ENCODE measurements at regions not wholly inside any gene's neighbourhood (a gene's known extent, or its start where the extent isn't known, plus 50 kb on each side); places are given as distances from the start of the nearest gene placed in this dataset.

- H3K27ac Mint-ChIP-seq, result no peak overlapping the region
- Histone ChIP-seq H2AFZ (no peak overlapping the region), H3K27ac (ENCODE audit: low read depth) (no peak overlapping the region)
These were observed 1042.2 kb downstream of the DIAPH3 start for GRCh38 chr13:59121507-59121906.

More at GRCh38 chr13:59121507-59121906, 1042.2 kb downstream of the DIAPH3 start:
- no peak overlapping the region for H3K4me2 ChIP-seq
- no peaks in the 10 kb centered on the region for H3K9me3 Mint-ChIP-seq
- peaks cover 3% of the 10 kb centered on the region; the same call in 1 of the 3 replicates for H3K4me1 Mint-ChIP-seq
- no peaks in the 10 kb centered on the region for H3F3A ChIP-seq (replicated peaks; ENCODE audit: low read depth)
- no peaks in the 10 kb centered on the region for H3K36me3 ChIP-seq (ENCODE audit: insufficient read depth)
- H3K4me3 Mint-ChIP-seq, result no peak overlapping the region
- H4K20me1 ChIP-seq (replicated peaks; ENCODE audit: insufficient read depth), result no peaks in the 10 kb centered on the region
- no peaks in the 10 kb centered on the region for H3K27me3 ChIP-seq (ENCODE audit: insufficient read depth)
- ATAC-seq (no peak), DNase-seq (ENCODE audit: low spot score) (no peak)
- no peaks in the 10 kb centered on the region for H3K9me2 ChIP-seq (ENCODE audit: insufficient read depth)
- no peaks in the 10 kb centered on the region for H3K4me1 ChIP-seq (ENCODE audit: insufficient read depth)
- no peaks in the 10 kb centered on the region for H3K27me3 Mint-ChIP-seq (ENCODE audit: insufficient read depth, low read depth, poor library complexity)
- H3K4me3 ChIP-seq, result no peak overlapping the region
- no peaks in the 10 kb centered on the region for H3K79me2 ChIP-seq (replicated peaks; ENCODE audit: insufficient read depth)
- H3K36me3 Mint-ChIP-seq (ENCODE audit: low read depth), result no peaks in the 10 kb centered on the region
- TF ChIP-seq NANOG (IDR thresholded peaks at IDR 0.05; ENCODE audit: borderline replicate concordance) (no peak), CREB1 (CRISPR knock-in tag; IDR thresholded peaks at IDR 0.05; ENCODE audit: low read depth) (no peak), EZH2phosphoT487 (IDR thresholded peaks at IDR 0.05; ENCODE audit: unreplicated experiment) (no peak), JUNB (IDR thresholded peaks at IDR 0.05; ENCODE audit: unreplicated experiment) (no peak), ETS1 (IDR thresholded peaks at IDR 0.05) (no peak), STAT1 (IDR thresholded peaks at IDR 0.05; ENCODE audit: unreplicated experiment) (no peak), ZNF462 (CRISPR knock-in tag; IDR thresholded peaks at IDR 0.05) (no peak), ZNF114 (CRISPR knock-in tag; IDR thresholded peaks at IDR 0.05) (no peak), POLR2AphosphoS5 (IDR thresholded peaks at IDR 0.05; ENCODE audit: low read depth) (no peak), REST (IDR thresholded peaks at IDR 0.05; ENCODE audit: unreplicated experiment) (no peak), ZNF331 (CRISPR knock-in tag; IDR thresholded peaks at IDR 0.05; ENCODE audit: low read depth) (no peak), CTCF (conservative IDR thresholded peaks at IDR 0.05; ENCODE audit: low read depth in 2 of 2) (no peak)

Data from GM23338 (cell line).